ENCODE measurements at regions not wholly inside any gene's neighbourhood (a gene's known extent, or its start where the extent isn't known, plus 50 kb on each side); places are given as distances from the start of the nearest gene placed in this dataset.

- Histone ChIP-seq H3K27ac (replicated peaks in 1 of 4) (no peak overlapping the region), H3K27me3 (no peaks in the 10 kb centered on the region), H3K4me3 (no peak overlapping the region), H3K36me3 (no peaks in the 10 kb centered on the region), H3K9me3 (no peaks in the 10 kb centered on the region), H3K4me1 (no peaks in the 10 kb centered on the region)
- 100% methylated on average over 1 of the region's 1 CpG for WGBS
- DNase-seq (ENCODE audit: extremely low spot score), result peak; percentile 55
- intact Hi-C loops (cut with DNase I), result no loop called here
- TF ChIP-seq CTCF (IDR thresholded peaks at IDR 0.05), result no peak
- TF ChIP-seq POLR2AphosphoS5 (IDR thresholded peaks at IDR 0.05), result no peak
- TF ChIP-seq POLR2A (IDR thresholded peaks at IDR 0.05; ENCODE audit: low read depth), result no peak
- no peak for TF ChIP-seq EP300 (IDR thresholded peaks at IDR 0.05)
Observed at GRCh38 chr20:10789386-10789785, 115.6 kb upstream of the JAG1 start.

- Histone ChIP-seq H3K4me3 (no peak overlapping the region), H3K4me1 (no peaks in the 10 kb centered on the region), H3K27ac (replicated peaks in 1 of 4) (no peak overlapping the region), H3K9me3 (no peaks in the 10 kb centered on the region), H3K27me3 (no peaks in the 10 kb centered on the region), H3K36me3 (no peaks in the 10 kb centered on the region)
- intact Hi-C loops (cut with DNase I), result no loop called here
- no peak for TF ChIP-seq POLR2AphosphoS5 (IDR thresholded peaks at IDR 0.05)
- no peak for TF ChIP-seq CTCF (IDR thresholded peaks at IDR 0.05)
- no peak for TF ChIP-seq POLR2A (IDR thresholded peaks at IDR 0.05; ENCODE audit: low read depth)
- no peak for TF ChIP-seq EP300 (IDR thresholded peaks at IDR 0.05)
- DNase-seq (ENCODE audit: extremely low spot score), result peak; percentile 39
- 74% methylated on average over 8 of the region's 8 CpGs for WGBS
Observed at GRCh38 chr20:10790013-10790412, 116.2 kb upstream of the JAG1 start.

GRCh38 chr20:10792291-10792690 lies 118.5 kb upstream of the JAG1 start:
- Histone ChIP-seq H3K4me3 (no peak overlapping the region), H3K27ac (replicated peaks in 1 of 4) (no peak overlapping the region), H3K4me1 (no peaks in the 10 kb centered on the region), H3K36me3 (no peaks in the 10 kb centered on the region), H3K27me3 (no peaks in the 10 kb centered on the region), H3K9me3 (no peaks in the 10 kb centered on the region)
- WGBS, result 65% methylated on average over 3 of the region's 3 CpGs
- no peak for DNase-seq (ENCODE audit: extremely low spot score)
- TF ChIP-seq POLR2A (IDR thresholded peaks at IDR 0.05; ENCODE audit: low read depth) (no peak), POLR2AphosphoS5 (IDR thresholded peaks at IDR 0.05) (no peak), CTCF (IDR thresholded peaks at IDR 0.05) (no peak), EP300 (IDR thresholded peaks at IDR 0.05) (no peak)
- intact Hi-C loops (cut with DNase I), result no loop called here

GRCh38 chr20:10793766-10794165 lies 120.0 kb upstream of the JAG1 start:
- Histone ChIP-seq H3K9me3 (no peaks in the 10 kb centered on the region), H3K27ac (replicated peaks in 1 of 4) (no peak overlapping the region), H3K27me3 (no peaks in the 10 kb centered on the region), H3K4me3 (no peak overlapping the region), H3K36me3 (no peaks in the 10 kb centered on the region), H3K4me1 (no peaks in the 10 kb centered on the region)
- peak; percentile 55 for DNase-seq (ENCODE audit: extremely low spot score)
- intact Hi-C loops (cut with DNase I), result no loop called here
- no peak for TF ChIP-seq POLR2AphosphoS5 (IDR thresholded peaks at IDR 0.05)
- TF ChIP-seq POLR2A (IDR thresholded peaks at IDR 0.05; ENCODE audit: low read depth), result no peak
- TF ChIP-seq EP300 (IDR thresholded peaks at IDR 0.05), result no peak
- WGBS, result 87% methylated on average over 16 of the region's 16 CpGs

GRCh38 chr20:10794765-10795164 lies 121.0 kb upstream of the JAG1 start:
- Histone ChIP-seq H3K27ac (replicated peaks in 1 of 4) (no peak overlapping the region), H3K36me3 (no peaks in the 10 kb centered on the region), H3K9me3 (no peaks in the 10 kb centered on the region), H3K4me1 (no peaks in the 10 kb centered on the region), H3K27me3 (no peaks in the 10 kb centered on the region), H3K4me3 (no peak overlapping the region)
- peak; percentile 47 for DNase-seq (ENCODE audit: extremely low spot score)
- intact Hi-C loops (cut with DNase I), result no loop called here
- 90% methylated on average over 2 of the region's 3 CpGs for WGBS
- no peak for TF ChIP-seq CTCF (IDR thresholded peaks at IDR 0.05)
- TF ChIP-seq POLR2A (IDR thresholded peaks at IDR 0.05; ENCODE audit: low read depth), result no peak
- TF ChIP-seq POLR2AphosphoS5 (IDR thresholded peaks at IDR 0.05), result no peak
- TF ChIP-seq EP300 (IDR thresholded peaks at IDR 0.05), result no peak
